ENCODE measurements at regions not wholly inside any gene's neighbourhood (a gene's known extent, or its start where the extent isn't known, plus 50 kb on each side); places are given as distances from the start of the nearest gene placed in this dataset.

DNA sequence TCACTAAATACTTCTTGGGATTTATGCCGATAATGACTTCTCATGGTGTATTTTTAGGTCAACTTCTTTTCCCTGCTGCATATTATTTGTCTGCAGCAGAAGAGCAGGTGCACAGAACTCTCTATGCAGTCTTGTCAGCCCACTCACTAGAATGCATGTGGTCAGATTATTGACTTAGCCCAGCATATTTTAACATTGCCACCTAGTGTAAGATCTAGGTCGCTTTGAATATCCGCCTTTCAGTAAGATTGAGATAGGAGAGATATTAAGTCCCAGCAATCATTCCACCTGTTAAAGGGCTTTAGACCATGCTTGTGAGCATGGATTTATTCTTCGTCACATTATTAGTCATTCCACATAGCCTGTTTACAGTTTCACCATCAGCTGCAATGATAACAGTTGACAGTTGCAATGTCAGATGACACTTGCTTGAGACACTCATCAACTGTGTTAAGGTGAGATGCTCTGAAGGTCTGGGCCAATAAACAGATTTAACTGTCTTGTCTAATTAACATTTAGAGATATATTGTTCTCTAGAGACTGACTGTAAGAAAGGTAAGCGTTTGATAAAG, 491.7 kb downstream of the ARL4A start:
- H3K36me3 ChIP-seq, result no peaks in the 10 kb centered on the region
- no peaks in the 10 kb centered on the region for H3K27me3 ChIP-seq
- no peaks in the 10 kb centered on the region for H3K9me3 ChIP-seq
- H3K4me3 ChIP-seq, result no peak overlapping the region
- TF ChIP-seq, protein P1, sequence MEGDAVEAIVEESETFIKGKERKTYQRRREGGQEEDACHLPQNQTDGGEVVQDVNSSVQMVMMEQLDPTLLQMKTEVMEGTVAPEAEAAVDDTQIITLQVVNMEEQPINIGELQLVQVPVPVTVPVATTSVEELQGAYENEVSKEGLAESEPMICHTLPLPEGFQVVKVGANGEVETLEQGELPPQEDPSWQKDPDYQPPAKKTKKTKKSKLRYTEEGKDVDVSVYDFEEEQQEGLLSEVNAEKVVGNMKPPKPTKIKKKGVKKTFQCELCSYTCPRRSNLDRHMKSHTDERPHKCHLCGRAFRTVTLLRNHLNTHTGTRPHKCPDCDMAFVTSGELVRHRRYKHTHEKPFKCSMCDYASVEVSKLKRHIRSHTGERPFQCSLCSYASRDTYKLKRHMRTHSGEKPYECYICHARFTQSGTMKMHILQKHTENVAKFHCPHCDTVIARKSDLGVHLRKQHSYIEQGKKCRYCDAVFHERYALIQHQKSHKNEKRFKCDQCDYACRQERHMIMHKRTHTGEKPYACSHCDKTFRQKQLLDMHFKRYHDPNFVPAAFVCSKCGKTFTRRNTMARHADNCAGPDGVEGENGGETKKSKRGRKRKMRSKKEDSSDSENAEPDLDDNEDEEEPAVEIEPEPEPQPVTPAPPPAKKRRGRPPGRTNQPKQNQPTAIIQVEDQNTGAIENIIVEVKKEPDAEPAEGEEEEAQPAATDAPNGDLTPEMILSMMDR (IDR thresholded peaks at IDR 0.05), result no peak
- no peak for DNase-seq
- intact Hi-C loops (cut with DNase I; ENCODE audit: low total_unique reads), result no loop called here
- no peak overlapping the region for H3K27ac ChIP-seq
- no peaks in the 10 kb centered on the region for H3K4me1 ChIP-seq

DNA sequence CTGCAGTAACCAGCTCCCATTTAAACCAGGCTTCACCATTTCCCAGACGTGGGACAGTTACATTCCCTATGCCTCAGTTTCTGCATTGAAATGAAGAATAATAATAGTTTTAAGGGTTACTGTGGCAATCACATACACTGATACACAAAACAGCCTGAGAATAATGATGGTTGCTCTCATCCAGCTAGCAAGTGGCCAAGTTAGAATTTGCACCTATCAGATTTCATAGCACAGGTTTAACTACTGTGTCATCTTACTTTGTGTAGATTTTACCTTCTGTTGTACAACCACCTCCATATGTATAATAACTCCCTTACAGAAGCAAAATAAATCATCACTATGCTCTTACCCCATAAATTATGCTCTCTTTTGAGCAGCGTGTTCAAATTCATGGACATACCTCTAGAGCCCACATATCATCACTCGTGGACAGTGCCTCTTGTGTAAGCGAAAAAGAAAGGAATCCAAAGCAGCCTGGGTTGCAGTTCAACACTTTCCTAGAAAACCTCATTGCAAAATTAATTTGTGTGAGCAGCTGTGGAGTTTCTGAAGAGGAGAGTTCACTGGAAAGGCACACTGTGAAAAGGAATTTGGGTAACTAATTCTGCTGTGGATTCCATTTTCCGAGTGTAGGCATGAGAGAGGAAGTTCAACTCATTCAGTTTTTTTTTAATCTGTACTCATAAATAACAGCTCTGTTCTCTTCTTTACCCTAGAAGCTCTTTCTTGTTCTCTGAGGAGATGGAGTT, 492.5 kb downstream of the ARL4A start:
- Histone ChIP-seq H3K9me3 (no peaks in the 10 kb centered on the region), H3K27me3 (no peaks in the 10 kb centered on the region), H3K4me1 (no peaks in the 10 kb centered on the region), H3K4me3 (no peak overlapping the region), H3K27ac (no peak overlapping the region), H3K36me3 (no peaks in the 10 kb centered on the region)
- intact Hi-C loops (cut with DNase I; ENCODE audit: low total_unique reads), result no loop called here
- no peak for DNase-seq
- TF ChIP-seq, protein P1 (IDR thresholded peaks at IDR 0.05), result no peak

DNA sequence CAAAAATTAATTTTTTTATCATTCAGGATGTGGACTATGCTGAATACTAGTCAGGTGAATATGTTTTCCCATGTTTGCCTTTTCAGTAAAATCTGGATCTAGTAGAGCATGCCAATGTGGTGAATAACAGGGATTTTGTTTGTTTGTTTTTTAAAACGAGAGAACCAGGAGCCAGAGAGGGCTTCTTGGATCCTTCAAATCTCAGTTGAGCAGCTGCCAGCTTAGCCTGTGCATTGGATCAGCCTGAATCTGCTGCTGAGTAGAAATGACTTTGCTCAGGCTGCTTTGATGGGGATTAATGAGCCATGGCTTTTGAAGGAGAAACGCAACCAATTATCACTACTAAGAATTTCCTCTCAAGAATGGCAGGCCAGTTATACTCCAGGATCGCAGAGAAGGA, 493.8 kb downstream of the ARL4A start:
- no peaks in the 10 kb centered on the region for H3K36me3 ChIP-seq
- TF ChIP-seq, protein P1 (IDR thresholded peaks at IDR 0.05), result no peak
- no peak overlapping the region for H3K4me3 ChIP-seq
- no peaks in the 10 kb centered on the region for H3K27me3 ChIP-seq
- no peak overlapping the region for H3K27ac ChIP-seq
- intact Hi-C loops (cut with DNase I; ENCODE audit: low total_unique reads), result no loop called here
- no peaks in the 10 kb centered on the region for H3K9me3 ChIP-seq
- no peaks in the 10 kb centered on the region for H3K4me1 ChIP-seq
- DNase-seq, result no peak

DNA sequence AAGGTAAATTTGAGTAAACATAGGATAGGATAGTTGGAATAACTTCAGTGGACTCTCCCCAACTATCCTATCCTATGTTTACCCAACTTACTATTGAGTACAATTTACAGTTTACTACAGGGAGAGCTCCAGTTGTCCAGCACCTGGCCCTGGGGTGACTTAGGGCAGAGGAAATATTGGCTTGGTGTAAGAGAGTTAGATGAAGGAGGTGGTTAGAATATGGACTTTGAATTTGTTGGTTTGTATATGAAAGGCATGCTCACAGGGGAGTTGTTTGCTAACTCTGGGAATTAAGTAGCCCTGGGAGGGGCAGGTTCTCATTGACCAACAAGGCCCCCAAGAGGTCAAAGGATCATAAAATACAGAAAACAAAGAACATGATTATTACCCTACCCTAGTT, 497.7 kb downstream of the ARL4A start:
- no peak for DNase-seq
- Histone ChIP-seq H3K4me3 (no peak overlapping the region), H3K4me1 (no peaks in the 10 kb centered on the region), H3K9me3 (no peaks in the 10 kb centered on the region), H3K27me3 (no peaks in the 10 kb centered on the region), H3K27ac (no peak overlapping the region), H3K36me3 (no peaks in the 10 kb centered on the region)
- intact Hi-C loops (cut with DNase I; ENCODE audit: low total_unique reads), result no loop called here
- TF ChIP-seq, protein P1 (IDR thresholded peaks at IDR 0.05), result no peak

DNA sequence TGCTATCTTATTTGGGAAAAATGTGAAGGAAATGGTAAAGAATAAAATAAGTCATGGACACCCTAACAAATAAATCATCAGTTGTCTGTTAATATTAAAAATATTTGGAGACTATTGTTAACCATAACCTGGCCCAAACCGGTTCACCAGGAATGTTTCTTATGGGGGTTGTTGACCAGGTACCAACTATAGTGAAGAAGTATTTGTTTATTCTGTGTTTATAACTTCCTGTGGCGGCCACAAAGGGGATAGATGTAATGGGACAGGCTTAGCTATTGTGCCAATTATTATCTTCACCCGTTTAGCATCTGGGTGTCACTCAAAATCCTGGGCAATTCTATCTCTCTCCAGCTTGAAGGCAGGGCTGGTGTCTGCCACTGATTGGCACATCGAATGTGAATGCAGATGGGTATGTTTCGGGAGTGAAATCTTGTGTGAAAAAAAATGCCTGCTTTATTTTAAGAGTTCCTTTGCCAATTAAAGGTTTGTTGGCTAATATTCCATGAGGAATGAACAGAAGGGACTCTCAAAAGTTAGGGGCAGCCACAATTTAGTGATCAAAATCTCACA, 500.9 kb downstream of the ARL4A start:
- no peaks in the 10 kb centered on the region for H3K9me3 ChIP-seq
- no peaks in the 10 kb centered on the region for H3K4me1 ChIP-seq
- no peaks in the 10 kb centered on the region for H3K36me3 ChIP-seq
- DNase-seq, result no peak
- intact Hi-C loops (cut with DNase I; ENCODE audit: low total_unique reads), result no loop called here
- no peak overlapping the region for H3K27ac ChIP-seq
- H3K4me3 ChIP-seq, result no peak overlapping the region
- no peaks in the 10 kb centered on the region for H3K27me3 ChIP-seq
- TF ChIP-seq, protein P1 (IDR thresholded peaks at IDR 0.05), result no peak
